ENCODE measurements at regions not wholly inside any gene's neighbourhood (a gene's known extent, or its start where the extent isn't known, plus 50 kb on each side); places are given as distances from the start of the nearest gene placed in this dataset.
A peak's percentile ranks its signal among the peaks of the same experiment; 100 is the strongest.

DNA sequence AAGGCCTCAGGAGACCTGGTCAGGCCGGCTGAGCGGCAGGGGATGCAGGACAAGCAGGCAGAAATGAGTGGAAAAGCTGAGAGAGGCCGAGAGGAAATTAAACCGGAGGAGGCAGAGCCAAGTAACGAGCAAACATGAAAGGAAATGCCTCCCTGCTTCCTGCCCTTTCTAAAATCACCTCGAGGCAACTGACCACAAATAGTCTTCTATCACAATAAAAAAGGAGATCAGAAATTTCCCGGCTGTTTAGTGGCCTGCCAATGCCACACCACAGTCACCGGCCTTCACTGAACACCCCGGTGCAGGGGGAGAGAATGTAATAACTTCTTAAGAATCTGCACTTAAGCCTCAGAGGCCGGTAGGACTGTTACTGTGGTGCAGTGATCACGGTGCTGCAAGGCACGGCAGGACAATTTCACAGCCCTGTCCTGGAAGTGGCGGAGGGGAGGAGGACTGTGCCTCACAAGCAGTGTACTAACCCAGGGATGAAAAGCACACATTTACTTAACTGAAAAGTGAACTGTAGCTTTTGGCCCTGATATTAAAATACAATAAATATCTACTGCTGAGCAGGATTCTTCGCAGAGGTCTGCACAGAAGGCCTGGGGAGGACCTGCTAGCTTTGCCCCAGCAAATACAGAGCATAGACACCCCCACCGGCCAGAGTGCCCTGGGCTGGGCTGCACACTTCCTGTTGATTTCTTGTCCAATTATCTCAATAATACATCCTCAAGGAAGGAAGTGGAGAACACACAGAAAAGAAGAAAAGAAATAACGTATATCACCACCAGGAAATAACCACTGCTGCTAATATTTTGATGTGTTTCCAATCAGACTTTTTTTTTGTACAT, 183.5 kb upstream of the NSMCE3 start:
- DNase-seq: no peak

DNA sequence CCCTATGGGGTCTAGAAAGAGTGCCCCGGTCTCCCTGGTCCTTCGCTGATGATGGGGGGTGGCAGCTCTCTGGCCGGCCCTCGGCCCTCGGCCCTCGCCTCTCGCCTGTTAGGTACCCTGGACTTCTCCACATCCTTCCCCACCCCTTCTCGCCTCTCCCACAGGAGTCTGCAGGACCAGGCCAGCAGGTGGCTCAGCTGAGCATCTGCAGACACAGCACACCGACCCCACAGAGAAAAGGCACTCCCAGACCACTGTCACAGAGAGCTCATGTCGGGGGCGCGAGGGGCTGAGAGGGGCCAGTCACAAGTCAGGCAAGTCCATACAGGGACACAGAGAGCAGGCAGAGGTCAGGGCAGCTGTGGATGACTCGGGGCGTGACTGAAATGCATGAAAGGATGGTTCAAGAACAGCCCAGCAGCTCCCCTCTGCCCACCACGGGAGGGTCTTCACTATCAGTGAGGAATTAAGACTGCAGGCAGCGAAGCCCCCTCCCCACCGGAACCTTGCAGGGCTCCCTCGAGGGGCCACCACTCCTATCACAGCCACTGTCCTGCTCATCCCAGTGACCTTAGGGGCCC, 181.7 kb upstream of the NSMCE3 start:
- DNase-seq: peak; percentile 36

DNA sequence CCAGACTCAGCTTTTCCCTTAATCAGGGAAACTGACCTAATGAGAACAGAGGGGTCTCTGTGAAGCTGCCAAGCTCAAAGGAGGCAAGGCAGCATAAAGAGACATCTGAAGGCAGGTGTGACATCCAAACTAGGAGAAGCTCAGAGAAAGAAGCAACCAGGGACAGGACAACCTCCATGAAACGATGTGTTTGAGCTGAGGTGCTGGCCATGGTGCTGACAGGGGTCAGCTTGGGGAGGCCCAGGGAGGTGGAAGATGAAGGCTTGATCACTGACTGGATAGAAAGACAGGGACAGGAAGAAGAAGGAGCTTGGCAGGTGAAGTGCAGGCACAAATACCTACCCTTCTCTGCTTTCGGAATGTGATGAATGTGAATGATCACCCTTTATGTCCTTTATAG, 179.5 kb upstream of the NSMCE3 start:
- no peak for DNase-seq

DNA sequence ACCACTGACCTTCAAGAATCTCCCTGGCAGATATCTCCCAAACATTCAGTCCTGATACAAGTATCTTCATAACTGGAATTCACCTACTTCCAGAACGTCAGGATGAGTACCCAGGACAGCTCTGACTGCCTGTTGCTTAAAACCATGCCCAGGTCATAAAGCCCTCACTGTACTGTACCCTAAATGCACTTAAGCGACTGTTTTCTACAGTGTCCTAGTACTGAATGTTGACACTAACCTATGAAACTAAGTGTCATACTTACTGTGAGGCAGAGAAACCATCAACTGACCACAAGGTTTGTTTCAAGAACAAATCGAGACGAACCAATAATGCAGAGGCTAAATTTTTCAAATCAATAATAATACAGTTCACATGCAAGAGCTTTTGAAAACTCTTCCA, 178.7 kb upstream of the NSMCE3 start:
- DNase-seq: no peak

DNA sequence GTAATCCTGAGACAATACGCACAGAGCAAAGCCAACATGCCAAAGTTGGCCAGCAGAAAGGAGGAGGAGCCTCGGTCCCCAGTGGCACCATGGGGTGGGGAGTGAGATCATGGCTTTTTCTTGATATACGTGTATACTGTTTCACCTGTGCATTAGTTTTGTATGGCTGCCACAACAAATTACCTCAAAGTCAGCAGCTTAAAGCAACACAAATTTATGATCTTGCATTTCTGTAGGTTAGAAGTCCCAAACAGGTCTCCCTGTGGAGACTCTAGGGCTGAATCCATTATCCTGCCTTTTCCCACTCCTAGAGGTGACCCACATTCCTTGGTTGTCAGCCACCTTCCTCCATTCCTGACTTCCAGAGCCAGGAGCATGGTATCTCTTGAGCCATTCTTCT, 176.9 kb upstream of the NSMCE3 start:
- no peak for DNase-seq

DNA sequence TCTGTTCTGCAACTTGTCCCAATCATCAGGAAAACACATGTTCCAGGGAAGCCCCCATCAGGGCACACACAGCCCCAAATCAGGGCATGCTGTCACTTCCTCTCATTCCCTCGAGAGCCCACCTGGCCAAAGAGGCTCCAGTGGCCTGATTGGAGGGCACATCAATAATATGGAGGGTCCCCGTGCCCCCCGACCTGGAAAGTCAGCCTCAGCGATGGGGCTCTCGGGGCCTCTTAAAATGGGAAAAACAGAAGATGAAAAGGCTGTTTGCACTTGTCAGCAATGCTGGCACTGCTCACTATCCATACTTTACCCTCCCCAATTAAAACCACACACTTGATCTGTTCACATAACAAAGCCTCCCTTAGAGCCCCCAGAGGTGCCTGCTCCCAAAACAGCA, 172.9 kb upstream of the NSMCE3 start:
- DNase-seq: no peak

DNA sequence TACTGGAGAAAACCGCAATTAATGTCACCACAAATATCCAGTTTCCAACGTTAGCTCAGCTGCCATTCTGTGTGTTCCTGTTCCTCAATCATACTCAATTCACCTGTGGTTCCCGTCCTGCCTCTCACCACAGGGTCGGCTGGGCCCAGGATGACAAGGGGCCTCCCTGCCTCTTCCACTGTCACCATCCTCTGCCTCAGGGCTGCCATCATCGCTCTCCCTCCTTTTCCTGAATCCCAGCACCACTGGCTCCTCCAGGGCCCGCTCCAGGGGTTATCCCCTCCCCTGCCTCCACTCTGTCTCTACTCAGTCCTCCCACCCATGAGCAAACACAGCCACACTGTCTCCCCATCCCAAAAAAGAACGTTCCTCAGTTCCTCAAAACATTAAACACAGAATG, 170.9 kb upstream of the NSMCE3 start:
- DNase-seq: no peak

DNA sequence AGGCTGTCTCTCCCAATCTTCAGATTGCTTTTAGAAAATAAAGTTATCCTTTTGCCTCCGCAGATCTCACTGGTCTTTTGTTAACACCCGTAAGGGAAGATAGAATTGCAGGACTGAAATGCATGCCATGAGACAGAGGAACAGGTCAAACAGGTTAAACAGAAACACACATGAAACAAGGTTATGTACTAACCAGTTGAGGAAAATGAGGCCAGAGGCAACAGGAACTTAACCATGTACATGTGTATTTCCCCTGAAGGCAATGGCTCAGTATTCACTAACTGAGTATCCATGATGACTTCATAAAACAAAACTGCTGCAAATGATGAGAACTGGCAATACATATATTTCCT, 169.1 kb upstream of the NSMCE3 start:
- DNase-seq: no peak

DNA sequence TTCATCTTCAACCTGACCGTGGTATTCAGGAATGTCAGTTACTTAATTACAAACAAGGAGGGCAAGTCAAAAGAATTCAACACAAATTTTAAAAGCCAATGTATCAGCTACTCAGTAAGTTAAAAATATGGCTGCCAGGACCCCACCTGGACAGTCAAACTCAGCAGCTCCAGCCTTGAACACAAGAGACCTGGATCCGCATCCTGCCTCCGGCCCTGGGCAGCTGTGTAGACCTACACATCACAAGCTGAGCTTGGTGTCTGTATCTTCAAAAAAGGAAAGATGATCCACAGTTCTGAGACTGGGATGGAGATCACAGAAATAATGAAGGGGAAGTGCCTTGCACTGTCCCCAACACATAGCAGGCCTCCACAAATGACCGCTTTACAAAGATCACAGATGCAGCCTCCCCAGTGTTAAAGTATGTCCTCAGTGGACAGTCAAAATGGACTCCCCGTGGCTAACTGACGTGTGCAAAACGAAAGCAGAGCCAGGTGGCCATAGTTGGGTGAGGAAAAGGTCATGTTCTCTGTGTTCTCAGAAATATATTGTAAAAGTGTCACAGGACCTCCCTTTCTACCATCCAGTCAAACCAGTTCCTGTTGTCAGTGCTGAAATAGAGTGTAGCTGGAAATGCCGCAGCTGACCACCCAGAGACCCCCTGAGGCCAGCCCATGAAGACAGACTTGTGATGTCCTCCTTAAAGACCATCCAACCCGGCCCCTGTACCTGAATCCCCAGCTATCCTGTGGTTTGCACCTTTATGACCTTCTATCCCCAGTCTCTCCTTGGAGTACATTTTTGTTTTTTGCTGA, 168.5 kb upstream of the NSMCE3 start:
- no peak for DNase-seq

DNA sequence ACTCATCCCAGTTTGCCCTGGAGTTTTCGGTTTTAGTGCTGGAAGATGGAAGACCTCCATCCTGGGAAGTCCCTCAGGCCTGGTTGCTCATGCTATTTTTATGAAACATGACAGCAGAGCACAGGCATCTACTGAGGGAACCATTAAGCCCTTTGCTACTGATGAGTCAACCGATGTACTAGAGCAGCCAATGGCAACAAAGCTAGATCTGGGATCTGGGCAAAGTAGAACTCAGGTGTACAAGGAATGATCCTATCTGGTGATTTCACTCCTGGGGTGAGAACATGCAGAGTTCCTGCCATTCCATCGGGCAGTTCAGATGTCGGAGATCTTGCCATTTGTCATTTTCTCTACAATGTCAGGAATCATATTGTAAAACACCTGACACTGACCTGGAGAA, 166.2 kb upstream of the NSMCE3 start:
- DNase-seq: no peak

DNA sequence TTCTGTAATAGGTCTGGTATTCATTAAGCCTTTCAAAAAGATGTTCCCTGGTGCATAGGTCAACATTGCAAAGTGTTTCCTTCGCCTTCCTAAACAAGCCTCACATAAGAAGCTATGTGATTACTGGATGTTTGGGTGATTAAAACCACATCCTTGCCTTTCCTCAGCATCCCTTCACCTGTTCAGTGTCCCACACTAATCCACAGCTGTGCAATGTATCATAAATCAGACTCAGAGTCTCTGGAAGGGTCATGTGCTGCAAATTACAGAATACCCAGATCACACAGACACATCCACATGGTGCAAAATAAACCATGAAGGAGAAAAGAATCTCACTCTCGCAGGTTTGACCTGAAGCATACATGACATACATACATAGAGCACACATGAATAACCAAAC, 164.7 kb upstream of the NSMCE3 start:
- no peak for DNase-seq

DNA sequence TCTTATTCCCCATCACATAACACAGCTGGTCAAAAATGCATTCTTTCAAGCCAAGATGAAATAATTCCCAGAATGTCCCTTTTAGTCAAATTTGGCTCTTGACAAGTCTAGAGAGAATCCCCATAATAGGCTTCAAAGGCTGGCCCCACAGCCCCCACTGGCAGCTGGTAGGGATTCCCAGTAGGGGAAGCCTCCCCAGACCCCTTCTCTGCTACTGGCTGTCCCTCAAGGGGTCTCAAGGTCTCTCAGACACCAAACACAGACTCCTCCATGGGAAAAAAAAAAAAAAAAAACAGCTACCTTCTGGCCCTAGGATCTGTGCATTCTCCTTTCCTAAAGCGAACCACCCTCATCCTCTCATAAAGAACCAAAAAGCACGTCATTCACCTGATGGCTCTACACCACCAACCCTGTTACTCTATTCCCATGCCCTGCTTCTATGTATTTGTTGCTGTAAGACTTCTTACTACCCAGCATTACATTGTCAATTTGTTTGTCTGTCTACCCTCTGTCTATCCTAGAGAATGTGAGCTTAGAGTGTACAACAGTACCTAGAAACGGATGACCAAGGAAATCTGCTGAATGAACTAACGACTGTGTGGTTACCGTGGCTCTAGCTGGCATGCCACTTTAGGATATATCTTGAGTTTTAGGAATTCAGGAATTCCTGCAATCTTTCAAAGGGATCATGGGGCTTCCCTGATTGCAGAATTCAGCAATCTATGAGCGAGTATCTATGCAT, 164.1 kb upstream of the NSMCE3 start:
- no peak for DNase-seq

DNA sequence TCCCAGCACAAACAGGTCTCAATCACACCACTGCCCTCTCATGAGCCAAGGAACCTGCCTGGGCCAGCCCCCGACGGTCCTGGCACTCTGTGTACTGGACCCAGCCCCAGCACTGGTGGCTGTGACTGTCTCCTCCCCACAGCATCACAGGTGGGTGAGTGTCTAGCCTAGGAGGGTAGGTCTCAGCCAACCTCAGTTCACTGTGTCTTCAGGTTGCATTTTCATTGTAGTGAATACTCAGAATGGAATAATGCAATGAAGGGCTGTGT, 163.4 kb upstream of the NSMCE3 start:
- no peak for DNase-seq

DNA sequence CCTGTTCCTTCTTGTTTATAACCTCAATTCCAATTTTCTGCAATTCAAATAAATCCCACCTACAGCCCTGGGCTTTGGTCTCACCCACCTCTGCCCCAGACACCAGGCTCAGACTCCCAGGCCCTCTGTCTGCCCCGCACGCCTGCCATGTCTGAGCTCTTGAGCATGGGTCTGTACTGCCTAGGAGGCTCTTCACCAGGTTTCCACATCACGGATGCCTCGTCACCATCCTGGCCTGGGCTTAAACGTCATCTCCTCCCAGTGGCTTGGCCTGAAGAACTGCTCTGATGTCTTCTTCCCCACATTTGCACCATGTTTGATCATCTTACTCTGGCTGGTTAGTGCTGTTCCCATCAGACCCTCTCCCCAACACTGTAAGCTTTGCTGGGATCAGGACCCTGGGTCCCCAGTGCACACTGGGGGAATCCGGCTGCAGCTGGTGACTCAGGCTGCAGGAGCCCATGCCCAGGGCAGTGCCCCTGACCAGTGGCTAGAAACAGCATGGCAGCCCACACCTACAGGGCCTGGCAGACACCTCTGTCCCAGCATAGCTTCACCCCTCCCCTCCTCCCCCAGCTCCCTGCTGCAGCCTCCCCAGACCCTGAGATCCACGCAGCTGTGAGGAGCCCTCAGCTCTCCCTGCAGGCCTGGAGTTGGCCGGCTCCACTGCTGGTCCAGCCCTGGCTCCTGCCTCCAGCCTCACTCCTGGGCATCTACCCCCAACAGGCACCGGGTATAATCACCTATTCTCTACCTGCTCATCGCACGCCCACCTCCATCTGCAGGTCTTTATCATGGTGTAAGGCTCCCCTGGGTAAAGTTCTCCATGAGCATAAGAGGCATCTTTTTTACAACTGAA, 162.8 kb upstream of the NSMCE3 start:
- DNase-seq: no peak

DNA sequence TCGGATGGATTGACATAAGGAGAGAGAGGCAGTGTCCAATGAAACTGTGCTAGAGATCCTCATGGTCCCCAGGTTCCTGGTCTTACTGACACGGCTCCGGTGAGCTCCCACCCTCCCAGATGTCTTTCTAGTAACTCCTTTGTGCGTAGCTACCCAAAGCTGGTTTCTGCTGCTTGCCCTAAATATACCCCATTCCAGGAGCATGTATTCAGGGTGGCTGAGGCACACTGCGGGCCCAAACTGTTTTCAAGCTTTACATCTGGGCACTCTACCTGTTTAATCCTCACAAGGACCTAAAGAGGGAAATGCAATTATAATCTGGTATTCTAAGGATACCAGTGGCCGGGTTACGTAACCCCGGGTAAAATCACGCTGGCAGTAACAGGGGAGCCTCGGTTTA, 161.2 kb upstream of the NSMCE3 start:
- DNase-seq: no peak

DNA sequence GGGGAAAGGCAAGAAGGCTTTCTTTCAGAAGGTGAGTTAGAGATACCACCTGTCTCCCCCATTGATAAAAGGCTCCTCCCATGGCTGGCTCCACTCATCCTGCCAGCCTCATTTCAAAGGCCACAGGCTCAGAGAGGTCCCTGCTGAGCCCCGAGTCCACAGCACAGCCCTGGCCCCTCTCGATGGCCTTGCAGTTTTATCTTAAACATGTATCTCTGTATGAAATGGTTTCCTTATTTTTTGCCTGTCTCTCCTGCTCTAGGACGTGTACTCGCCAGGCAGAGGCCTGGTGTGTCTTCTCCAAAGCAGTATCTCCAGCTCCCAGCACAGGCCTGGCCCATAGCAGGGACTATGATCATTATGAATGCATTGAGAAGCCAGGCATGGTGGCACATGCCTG, 160.5 kb upstream of the NSMCE3 start:
- DNase-seq: no peak

DNA sequence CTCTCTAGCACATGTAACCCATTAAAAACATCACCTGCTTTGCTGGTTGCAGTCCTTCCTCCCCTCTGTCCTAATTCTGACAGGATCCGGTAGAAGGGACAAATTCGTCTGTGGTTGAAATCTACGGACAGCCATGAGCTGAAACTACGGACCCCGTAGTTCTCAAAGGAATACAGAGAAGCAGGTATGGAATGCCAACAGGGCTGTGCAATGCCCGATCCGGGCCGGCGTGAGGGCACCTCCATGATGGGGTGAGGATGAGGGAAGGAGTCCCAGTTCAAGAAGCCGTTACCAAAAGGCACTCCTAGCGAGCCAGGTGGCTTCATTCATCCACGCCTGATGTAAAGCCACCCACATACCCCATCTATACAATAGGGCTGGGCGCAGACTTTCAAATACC, 160.0 kb upstream of the NSMCE3 start:
- DNase-seq: no peak

DNA sequence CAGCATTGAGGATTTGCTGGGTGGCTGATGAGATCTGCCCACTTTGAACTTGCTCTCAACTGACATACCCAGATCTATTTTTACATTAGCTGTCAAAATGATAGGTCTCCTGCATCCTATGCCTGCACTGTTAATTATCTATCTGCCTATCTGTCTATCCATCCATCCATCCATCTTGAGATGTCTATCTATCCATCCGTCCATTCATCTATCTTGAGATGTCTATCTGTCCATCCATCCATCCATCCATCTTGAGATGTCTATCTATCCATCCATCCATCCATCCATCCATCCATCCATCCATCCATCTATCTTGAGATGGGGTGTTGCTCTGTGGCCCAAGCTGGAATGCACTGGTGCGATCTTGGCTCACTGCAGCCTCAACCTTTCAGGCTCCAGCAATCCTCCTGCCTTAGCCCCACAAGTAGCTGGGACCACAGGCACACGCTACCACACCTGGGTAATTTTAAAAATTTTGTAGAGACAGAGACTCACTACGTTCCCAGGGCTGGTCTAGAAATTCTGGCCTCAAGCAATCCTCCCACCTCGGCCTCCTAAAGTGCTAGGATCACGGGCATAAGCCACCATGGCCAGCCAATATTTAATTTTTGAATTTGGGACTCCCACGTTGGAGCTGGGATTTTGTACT, 159.4 kb upstream of the NSMCE3 start:
- no peak for DNase-seq

DNA sequence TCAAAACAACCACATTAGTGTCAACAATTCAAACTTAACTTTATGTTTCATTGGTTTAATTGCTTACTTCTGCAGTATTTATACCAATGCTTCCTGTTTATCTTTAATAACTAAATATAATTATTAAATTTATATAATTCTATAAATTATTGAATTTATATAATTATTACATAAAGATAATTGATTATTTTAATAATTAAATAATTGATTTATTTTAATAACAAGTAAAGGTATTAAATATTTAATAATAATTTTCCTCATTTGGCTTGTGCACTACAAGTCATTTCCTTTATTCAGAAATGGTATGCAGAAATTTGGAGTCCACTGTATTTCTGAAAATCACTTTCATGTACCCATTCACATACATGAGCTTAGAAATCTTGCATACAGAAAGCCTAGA, 156.2 kb upstream of the NSMCE3 start:
- no peak for DNase-seq

DNA sequence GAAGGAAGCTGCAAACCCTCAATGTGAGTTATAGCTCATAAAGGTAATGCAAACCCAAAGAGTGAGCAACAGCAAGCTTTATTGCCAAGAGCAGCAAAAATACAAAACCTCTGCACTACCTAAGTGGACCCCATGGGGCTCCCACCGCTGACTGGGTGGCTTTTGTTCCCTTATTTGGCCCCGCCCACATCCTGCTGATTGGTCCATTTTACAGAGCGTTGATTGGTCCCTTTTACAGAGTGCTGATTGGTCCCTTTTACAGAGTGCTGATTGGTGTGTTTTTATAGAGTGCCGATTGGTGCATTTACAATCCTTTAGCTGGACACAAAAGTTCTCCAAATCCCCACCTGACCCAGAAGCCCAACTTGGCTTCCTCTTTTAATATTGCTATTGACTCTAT, 154.5 kb upstream of the NSMCE3 start:
- DNase-seq: no peak

DNA sequence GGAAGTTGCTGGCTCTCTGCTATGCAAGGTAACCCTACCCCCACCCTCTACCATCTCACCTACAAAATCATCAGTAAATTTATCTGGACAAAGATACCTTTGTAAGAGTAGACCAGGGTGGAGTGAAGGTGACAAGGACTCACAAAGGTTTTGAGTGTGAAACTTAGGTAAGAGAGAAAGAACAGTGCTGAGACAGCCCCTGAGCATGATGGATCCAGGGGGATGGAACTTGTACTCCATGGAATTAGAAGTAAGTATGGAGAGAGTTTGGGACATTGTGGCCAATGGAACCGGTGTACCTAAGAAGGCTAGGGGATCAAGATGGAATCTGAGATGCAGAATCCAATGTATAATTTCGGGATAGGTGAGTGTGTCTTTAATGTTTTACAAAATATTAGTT, 153.0 kb upstream of the NSMCE3 start:
- no peak for DNase-seq

DNA sequence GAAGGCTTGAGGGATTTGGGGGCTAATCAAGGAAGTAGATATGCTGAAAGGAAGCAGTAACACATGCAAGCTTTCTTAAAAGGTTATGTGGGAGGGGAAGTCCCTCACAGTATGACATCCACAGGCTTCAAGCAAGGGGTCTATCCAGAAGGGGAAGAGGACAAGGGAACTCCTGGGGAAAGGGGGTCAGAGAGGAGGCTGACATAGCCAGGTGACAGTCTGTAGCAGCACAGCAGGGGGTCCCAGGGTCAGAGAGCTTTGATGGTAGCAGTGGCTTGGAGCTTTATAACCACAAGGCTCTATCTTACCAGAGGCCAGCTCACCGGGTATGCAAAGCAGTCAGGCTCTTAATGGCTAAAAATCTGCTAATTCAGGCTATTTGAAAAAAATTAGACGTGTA, 150.6 kb upstream of the NSMCE3 start:
- no peak for DNase-seq

Measured in NCI-H82 (cell line).